HepG2 (cell line): ENCODE measurements at regions not wholly inside any gene's neighbourhood (a gene's known extent, or its start where the extent isn't known, plus 50 kb on each side); places are given as distances from the start of the nearest gene placed in this dataset.

Experiments used
- HNF4A ChIP-seq: sonication (generic); formaldehyde crosslinking; IDR thresholded peaks from 2 replicates; pipeline ENCODE4 v1.4.0; 2020; ENCODE audit warnings: missing genetic modification reagents
- TF ChIP-seq, protein P1 (sequence below): sonication (generic); formaldehyde crosslinking; IDR thresholded peaks from 2 replicates; pipeline ENCODE4 v1.8.0; 2022; ENCODE audit warnings: mild to moderate bottlenecking, missing genetic modification reagents, borderline replicate concordance

- no peak for TF ChIP-seq HNF4A (CRISPR knock-in tag)
- TF ChIP-seq, protein P1, sequence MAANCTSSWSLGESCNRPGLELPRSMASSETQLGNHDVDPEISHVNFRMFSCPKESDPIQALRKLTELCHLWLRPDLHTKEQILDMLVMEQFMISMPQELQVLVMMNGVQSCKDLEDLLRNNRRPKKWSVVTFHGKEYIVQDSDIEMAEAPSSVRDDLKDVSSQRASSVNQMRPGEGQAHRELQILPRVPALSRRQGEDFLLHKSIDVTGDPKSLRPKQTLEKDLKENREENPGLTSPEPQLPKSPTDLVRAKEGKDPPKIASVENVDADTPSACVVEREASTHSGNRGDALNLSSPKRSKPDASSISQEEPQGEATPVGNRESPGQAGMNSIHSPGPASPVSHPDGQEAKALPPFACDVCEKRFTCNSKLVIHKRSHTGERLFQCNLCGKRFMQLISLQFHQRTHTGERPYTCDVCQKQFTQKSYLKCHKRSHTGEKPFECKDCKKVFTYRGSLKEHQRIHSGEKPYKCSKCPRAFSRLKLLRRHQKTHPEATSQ, result no peak
Observed at GRCh38 chr9:106287731-106288130, 575.2 kb upstream of the ZNF462 start.
